ENCODE measurements at regions not wholly inside any gene's neighbourhood (a gene's known extent, or its start where the extent isn't known, plus 50 kb on each side); places are given as distances from the start of the nearest gene placed in this dataset.
"Not testable (repeated sequence)": the region's sequence is repeated elsewhere in the genome, so short reads cannot be mapped to it uniquely, and the experiment has no call there.

- DNase-seq (ENCODE audit: low read depth in 2 of 2) = no peak
These were observed 470.6 kb downstream of the PRDM9 start for GRCh38 chr5:23977997-23978396.

GRCh38 chr5:23991406-23991805 lies 484.0 kb downstream of the PRDM9 start:
- DNase-seq (ENCODE audit: low read depth in 2 of 2) = no peak

DNA sequence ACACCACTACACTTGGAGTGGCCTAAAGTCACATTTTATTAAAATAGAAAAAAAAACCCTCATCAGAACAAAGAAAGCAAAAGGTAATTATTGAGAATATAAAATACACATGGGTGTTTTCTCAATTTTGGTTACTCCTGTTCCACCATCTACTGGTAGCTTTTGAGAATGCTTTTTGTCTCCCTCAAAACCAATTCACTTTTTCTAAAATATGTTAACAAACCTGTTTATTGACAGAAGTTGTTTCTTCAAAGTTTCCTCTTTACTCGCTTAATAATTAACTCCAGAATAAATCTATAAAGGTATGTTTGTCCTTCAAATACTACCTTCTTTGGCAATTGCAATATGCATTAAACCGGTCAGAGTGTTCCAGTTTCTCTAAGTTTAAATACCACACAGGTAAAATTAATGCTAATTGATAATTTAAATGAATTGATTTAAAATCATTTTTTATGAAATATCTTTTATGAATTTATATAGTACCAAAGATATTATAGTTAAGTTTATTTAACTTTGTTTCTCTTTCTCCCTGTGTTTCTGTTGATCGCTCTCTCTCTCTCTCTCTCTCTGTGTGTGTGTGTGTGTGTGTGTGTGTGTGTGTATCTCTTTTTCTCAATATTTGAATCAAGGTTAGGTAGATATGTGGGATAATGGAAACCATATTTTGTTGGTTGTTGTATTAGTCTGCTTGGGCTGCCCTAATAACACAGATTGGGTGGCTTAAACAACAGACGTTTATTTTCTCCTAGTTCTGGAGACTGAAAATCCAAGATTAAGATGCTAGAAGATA lies 487.4 kb downstream of the PRDM9 start:
- DNase-seq (ENCODE audit: low read depth in 2 of 2) = no peak

GRCh38 chr5:23996525-23996924 lies 489.1 kb downstream of the PRDM9 start:
- no peak for DNase-seq (ENCODE audit: low read depth in 2 of 2)

GRCh38 chr5:24005384-24005783 lies 498.0 kb downstream of the PRDM9 start:
- peak in 1 of 2 experiments; percentile 1 for DNase-seq (ENCODE audit: low read depth in 2 of 2)

GRCh38 chr5:24017710-24018109 lies 510.3 kb downstream of the PRDM9 start:
- DNase-seq (ENCODE audit: low read depth in 2 of 2) = not testable (repeated sequence)

DNA sequence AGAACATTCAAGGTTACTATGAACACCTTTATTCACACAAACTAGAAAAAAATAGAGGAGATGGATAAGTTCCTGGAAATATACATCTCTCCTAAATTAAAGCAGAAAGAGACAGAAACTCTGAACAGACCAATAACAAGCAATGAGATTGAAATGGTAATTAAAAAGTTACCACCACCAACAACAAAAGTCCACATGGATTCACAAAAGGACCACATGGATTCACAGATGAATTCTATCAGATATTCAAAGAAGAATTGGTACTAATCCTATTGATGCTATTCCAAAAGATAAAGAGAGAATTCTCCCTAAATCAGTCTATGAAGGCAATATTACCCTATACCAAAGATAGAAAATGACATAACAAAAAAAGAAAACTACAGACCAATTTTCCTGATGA lies 518.9 kb downstream of the PRDM9 start:
- DNase-seq (ENCODE audit: low read depth in 2 of 2) = no peak

- DNase-seq (ENCODE audit: low read depth in 2 of 2) = no peak
These were observed 535.3 kb downstream of the PRDM9 start for GRCh38 chr5:24042688-24043087.

- DNase-seq (ENCODE audit: low read depth in 2 of 2) = no peak
These were observed 537.6 kb downstream of the PRDM9 start for GRCh38 chr5:24045046-24045445.

- DNase-seq (ENCODE audit: low read depth in 2 of 2) = no peak
These were observed 546.3 kb downstream of the PRDM9 start for GRCh38 chr5:24053737-24054136.

- DNase-seq (ENCODE audit: low read depth in 2 of 2) = no peak
These were observed 551.6 kb downstream of the PRDM9 start for GRCh38 chr5:24059006-24059405.

DNA sequence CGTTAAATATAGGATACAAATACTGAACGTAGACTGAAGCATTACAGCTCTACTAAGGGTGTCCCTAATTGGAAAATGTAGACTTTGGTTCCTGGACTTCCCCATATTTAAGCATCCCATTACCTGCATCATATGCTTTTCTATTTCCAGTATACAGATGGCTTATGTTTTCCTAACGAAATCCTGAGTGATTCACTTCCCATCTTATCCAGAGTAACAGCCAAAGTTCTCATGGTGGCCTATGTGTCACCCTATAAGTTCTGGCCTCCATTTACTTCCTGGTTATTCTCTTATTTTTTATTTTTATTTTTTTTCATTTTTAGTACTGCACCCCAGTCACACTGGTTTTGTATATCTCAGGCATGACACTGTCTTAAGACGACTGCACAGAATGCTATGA lies 552.3 kb downstream of the PRDM9 start:
- DNase-seq (ENCODE audit: low read depth in 2 of 2) = no peak

- DNase-seq (ENCODE audit: low read depth in 2 of 2) = no peak
These were observed 558.4 kb downstream of the PRDM9 start for GRCh38 chr5:24065779-24066178.

GRCh38 chr5:24067208-24067607 lies 559.8 kb downstream of the PRDM9 start:
- no peak for DNase-seq (ENCODE audit: low read depth in 2 of 2)

GRCh38 chr5:24068524-24068923 lies 561.1 kb downstream of the PRDM9 start:
- no peak for DNase-seq (ENCODE audit: low read depth in 2 of 2)

DNA sequence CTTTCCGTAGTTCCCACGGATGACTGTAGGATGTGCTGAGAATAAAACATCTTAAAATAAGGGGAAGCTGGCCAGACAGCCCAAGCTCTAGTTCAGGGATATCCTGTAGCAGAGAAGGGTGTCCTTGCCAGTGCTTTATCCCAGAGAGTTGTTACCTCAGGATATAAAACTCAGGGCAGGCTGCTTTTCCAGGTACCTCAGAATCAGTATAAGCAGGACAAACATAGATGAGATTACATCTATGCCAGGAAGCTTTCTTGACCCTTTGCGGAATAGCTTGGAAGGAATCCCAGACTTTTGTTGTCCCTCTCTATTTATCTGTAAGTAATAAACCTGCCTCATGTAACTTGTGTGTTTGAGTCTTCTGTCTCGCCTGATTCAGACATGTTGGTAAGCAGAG lies 565.7 kb downstream of the PRDM9 start:
- DNase-seq (ENCODE audit: low read depth in 2 of 2) = no peak

GRCh38 chr5:24080046-24080445 lies 564.7 kb downstream of the CDH10 start:
- peak; percentile 57 to 62 for DNase-seq (ENCODE audit: low read depth in 2 of 2)

- no peak for DNase-seq (ENCODE audit: low read depth in 2 of 2)
These were observed 550.6 kb downstream of the CDH10 start for GRCh38 chr5:24094081-24094679.

DNA sequence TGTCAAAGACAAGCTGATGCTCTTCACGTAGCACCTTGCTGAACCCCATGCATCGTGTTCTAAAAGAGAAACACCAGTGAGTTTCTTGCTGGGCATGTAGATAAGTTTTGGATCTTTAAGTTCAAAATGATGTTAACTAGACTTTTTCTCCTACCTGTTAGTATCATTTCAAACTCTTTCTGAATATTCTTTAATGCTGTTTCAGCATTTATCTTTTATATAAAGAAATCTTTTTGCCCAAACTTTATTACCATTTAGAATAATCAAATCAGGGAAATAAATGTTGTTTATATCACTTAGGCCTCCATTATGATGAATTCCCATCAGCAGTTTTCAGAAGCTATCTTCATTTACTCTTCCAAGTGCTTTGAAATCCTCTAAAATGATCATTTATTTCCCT lies 542.8 kb downstream of the CDH10 start:
- no peak for DNase-seq (ENCODE audit: low read depth in 2 of 2)

DNA sequence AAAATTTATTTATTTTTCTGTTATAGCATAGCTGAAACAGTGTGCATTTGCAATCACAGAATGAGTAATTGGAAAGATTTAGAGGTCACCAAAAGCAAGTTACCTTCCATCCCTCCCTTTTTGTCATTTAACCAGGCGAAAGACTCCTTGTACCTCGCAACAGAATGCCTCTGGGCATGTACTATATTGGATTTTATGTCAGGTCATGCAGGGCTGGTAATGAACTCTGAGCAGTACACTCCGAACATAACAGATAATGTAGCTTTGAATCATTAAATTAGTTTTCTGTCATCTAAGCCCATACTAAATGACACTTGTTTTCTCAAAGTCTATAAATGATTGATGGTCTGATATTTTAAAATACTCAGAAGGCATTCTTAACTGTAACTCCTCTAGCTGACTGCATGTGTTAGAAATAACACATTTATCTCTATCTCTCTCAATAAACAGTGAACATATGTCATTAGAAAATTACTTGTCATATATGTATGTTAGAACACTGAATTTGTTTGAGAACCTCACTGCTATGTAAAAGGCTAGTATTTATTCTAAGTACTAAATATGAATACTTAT lies 541.2 kb downstream of the CDH10 start:
- DNase-seq (ENCODE audit: low read depth in 2 of 2) = no peak

DNA sequence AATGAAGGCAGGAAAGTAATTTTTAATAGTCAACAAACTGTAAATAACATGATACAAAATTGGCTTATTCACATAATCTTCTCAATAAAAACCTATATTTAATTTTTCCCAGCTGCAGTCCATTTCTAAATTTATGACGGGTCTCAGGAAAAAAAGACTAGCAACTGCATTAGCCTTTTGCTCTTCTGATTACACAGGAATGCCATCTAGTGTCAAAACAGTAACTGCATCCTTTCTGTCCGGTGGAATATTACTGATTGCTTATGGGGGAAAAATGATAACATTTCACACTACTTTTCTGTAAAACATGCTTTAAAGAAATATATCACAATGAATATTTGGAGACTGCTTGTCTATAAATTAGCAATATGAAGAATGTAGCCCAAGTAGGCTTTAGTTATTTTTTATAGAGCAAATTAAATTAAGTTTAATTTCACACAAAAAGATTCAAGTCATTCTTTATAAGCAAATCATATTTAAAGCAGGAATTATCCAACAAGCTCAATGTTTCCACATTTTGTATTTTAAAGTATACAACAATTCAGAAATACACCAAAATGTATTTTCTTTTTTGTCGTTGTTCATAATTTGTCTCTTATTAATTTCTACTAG lies 534.7 kb downstream of the CDH10 start:
- DNase-seq (ENCODE audit: low read depth in 2 of 2) = peak in 1 of 2 experiments; percentile 16

- DNase-seq (ENCODE audit: low read depth in 2 of 2) = no peak
These were observed 532.4 kb downstream of the CDH10 start for GRCh38 chr5:24112420-24112819.

DNA sequence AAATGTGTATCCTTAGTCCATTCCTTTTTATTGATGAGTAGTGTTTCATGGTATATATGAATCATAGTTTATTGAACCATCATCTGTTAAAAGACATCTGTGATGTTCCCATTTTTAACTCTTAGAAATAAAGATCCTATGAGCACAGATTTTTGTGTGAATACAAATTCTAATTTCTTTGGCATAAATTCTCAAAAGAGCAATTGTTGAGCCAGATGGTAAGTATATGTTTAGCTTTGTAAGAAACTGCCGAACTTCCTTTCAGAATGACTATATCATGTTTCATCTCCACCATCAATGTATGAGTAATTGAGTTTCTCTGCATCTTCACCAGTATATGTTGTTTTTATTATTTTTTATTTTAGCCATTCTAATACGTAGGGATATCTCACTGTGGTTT lies 526.4 kb downstream of the CDH10 start:
- no peak for DNase-seq (ENCODE audit: low read depth in 2 of 2)

All from fibroblast of skin of left quadriceps (primary cell).